ENCODE measurements at regions not wholly inside any gene's neighbourhood (a gene's known extent, or its start where the extent isn't known, plus 50 kb on each side); places are given as distances from the start of the nearest gene placed in this dataset.

GRCh38 chr9:117521293-117521692 lies 106.4 kb upstream of the ASTN2 start:
- H2AK5ac ChIP-seq (ENCODE audit: insufficient read length, low read length) = no peak overlapping the region
- H3K23me2 ChIP-seq (ENCODE audit: insufficient read length, low read depth, low read length, poor library complexity, severe bottlenecking) = no peaks in the 10 kb centered on the region
- no peak overlapping the region for H3T11ph ChIP-seq (ENCODE audit: low read length)
- no peak overlapping the region for H2BK120ac ChIP-seq (ENCODE audit: low read depth, low read length, poor library complexity, severe bottlenecking)
- no peak overlapping the region for H3K4ac ChIP-seq (ENCODE audit: low read depth, low read length)
- no peak overlapping the region for H3K14ac ChIP-seq (ENCODE audit: insufficient read depth, low read length)
- peaks cover 3 to 8% (median 5%) of the 10 kb centered on the region in 3 experiments; a peak in 5 of 7 replicates for H3K36me3 Mint-ChIP-seq (ENCODE audit: insufficient read depth in 1 of 3, low read depth in 3 of 3)
- H3K27me3 Mint-ChIP-seq (ENCODE audit: low read depth) = peaks cover 2% of the 10 kb centered on the region; the same call in 1 of the 2 replicates
- H3K4me1 Mint-ChIP-seq = no peaks in the 10 kb centered on the region; a peak in 1 of 4 replicates
- H2BK15ac ChIP-seq (ENCODE audit: low read depth, low read length) = no peak overlapping the region
- no peak overlapping the region for H3K23ac ChIP-seq (ENCODE audit: insufficient read length, low read depth, low read length)
- H3K9ac ChIP-seq (ENCODE audit: extremely low read depth, insufficient read length, low read length) = no peak overlapping the region
- no peaks in the 10 kb centered on the region for H3K79me2 ChIP-seq (ENCODE audit: insufficient read depth, low read length)
- no peaks in the 10 kb centered on the region for H3K79me1 ChIP-seq (ENCODE audit: insufficient read depth, low read depth, low read length, poor library complexity, severe bottlenecking)
- H4K20me1 ChIP-seq (ENCODE audit: control insufficient read depth, insufficient read depth, insufficient read length) = no peaks in the 10 kb centered on the region
- H3K9me3 ChIP-seq (ENCODE audit: control insufficient read depth, low read depth, low read length) = no peaks in the 10 kb centered on the region
- no peak overlapping the region for H2AFZ ChIP-seq (ENCODE audit: low read length)
- no peak overlapping the region for H2BK5ac ChIP-seq (ENCODE audit: insufficient read length, low read length)
- TF ChIP-seq, protein P1, sequence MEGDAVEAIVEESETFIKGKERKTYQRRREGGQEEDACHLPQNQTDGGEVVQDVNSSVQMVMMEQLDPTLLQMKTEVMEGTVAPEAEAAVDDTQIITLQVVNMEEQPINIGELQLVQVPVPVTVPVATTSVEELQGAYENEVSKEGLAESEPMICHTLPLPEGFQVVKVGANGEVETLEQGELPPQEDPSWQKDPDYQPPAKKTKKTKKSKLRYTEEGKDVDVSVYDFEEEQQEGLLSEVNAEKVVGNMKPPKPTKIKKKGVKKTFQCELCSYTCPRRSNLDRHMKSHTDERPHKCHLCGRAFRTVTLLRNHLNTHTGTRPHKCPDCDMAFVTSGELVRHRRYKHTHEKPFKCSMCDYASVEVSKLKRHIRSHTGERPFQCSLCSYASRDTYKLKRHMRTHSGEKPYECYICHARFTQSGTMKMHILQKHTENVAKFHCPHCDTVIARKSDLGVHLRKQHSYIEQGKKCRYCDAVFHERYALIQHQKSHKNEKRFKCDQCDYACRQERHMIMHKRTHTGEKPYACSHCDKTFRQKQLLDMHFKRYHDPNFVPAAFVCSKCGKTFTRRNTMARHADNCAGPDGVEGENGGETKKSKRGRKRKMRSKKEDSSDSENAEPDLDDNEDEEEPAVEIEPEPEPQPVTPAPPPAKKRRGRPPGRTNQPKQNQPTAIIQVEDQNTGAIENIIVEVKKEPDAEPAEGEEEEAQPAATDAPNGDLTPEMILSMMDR (conservative IDR thresholded peaks at IDR 0.05) = no peak
- no peak overlapping the region for H4K5ac ChIP-seq (ENCODE audit: insufficient read length, low read depth, low read length)
- DNase-seq = no peak
- H4K8ac ChIP-seq (replicated peaks; ENCODE audit: insufficient read length, low read depth, low read length) = no peak overlapping the region
- no CpG with 5 or more reads among the region's 4 CpGs for WGBS (ENCODE audit: extremely low coverage, insufficient read length, low lambda C conversion rate)
- H3K27me3 ChIP-seq (ENCODE audit: insufficient read depth, low read length) = no peaks in the 10 kb centered on the region
- no peak overlapping the region; a peak in 1 of 7 replicates for H3K27ac Mint-ChIP-seq
- H3K27ac ChIP-seq (ENCODE audit: insufficient read length, low read depth, low read length) = no peak overlapping the region
- no peak overlapping the region for H3K18ac ChIP-seq (ENCODE audit: insufficient read length, low read depth, low read length)
- H3K4me1 ChIP-seq (ENCODE audit: insufficient read depth, low read length) = no peaks in the 10 kb centered on the region
- H3K4me2 ChIP-seq (ENCODE audit: insufficient read depth, insufficient read length, low read length) = no peak overlapping the region
- no peak overlapping the region for H2BK12ac ChIP-seq (ENCODE audit: insufficient read length, low read depth, low read length)
- no peak overlapping the region for H3K56ac ChIP-seq (ENCODE audit: insufficient read length, low read depth, low read length)
- no peak overlapping the region for H4K91ac ChIP-seq (ENCODE audit: insufficient read length, low read depth, low read length)
- peaks cover 10 to 12% of the 10 kb centered on the region in 2 experiments for H3K9me3 Mint-ChIP-seq
- H3K4me3 Mint-ChIP-seq = no peak overlapping the region
- H2BK20ac ChIP-seq (ENCODE audit: low read depth, low read length, poor library complexity, severe bottlenecking) = no peak overlapping the region
